ENCODE measurements at regions not wholly inside any gene's neighbourhood (a gene's known extent, or its start where the extent isn't known, plus 50 kb on each side); places are given as distances from the start of the nearest gene placed in this dataset.
"Not testable (repeated sequence)": the region's sequence is repeated elsewhere in the genome, so short reads cannot be mapped to it uniquely, and the experiment has no call there.

DNA sequence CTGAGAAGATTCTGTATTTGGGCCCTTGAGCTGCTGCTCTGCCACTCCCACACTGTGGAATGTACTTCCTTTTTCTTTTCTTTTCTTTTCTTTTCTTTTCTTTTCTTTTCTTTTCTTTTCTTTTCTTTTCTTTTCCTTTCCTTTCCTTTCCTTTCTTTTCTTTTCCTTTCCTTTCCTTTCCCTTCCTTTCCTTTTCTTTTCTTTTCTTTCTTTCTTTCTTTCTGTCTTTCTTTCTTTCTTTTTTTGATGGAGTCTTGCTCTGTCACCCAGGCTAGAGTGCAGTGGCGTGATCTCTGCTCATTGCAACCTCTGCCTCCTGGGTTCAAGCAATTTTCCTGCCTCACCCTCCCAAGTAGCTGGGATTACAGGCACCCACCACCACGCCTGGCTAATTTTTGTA, 89.8 kb downstream of the DNAAF6 start:
- H3K9me3 ChIP-seq; H3K27me3 ChIP-seq; H3K4me1 ChIP-seq; H3K4me3 ChIP-seq; DNase-seq; intact Hi-C loops (cut with DNase I; ENCODE audit: low total_unique reads); H3K27ac ChIP-seq; H3K36me3 ChIP-seq (ENCODE audit: low read depth, missing control alignments): not testable (repeated sequence)
- 88 to 100% methylated on average over 1 to 2 of the region's 2 CpGs for WGBS, 2 donors

DNA sequence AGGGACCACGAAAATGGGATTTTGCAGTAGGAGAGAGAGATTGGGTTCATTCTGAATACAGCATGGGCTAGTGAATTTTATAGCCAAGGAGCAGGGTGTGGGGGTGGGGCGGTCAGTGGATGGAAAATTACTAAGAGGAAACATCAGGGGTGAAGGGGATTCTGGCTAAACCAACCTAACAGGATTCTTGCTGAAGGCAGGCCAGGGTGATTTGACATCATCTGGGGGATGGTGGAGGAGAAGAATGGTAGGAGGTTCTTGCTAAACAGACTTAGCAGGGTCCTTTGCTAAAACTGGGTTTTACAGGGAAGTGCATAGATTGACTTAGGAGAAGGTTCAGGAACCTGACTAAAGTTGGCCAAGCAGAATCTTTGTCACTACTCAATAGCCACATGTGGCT, 91.9 kb downstream of the DNAAF6 start:
- no peak for DNase-seq
- intact Hi-C loops (cut with DNase I; ENCODE audit: low total_unique reads): no loop called here
- H3K9me3 ChIP-seq: no peaks in the 10 kb centered on the region
- H3K4me1 ChIP-seq: no peaks in the 10 kb centered on the region
- H3K36me3 ChIP-seq (ENCODE audit: low read depth, missing control alignments): no peaks in the 10 kb centered on the region
- no peak for TF ChIP-seq POLR2A (IDR thresholded peaks at IDR 0.05)
- TF ChIP-seq, protein P1, sequence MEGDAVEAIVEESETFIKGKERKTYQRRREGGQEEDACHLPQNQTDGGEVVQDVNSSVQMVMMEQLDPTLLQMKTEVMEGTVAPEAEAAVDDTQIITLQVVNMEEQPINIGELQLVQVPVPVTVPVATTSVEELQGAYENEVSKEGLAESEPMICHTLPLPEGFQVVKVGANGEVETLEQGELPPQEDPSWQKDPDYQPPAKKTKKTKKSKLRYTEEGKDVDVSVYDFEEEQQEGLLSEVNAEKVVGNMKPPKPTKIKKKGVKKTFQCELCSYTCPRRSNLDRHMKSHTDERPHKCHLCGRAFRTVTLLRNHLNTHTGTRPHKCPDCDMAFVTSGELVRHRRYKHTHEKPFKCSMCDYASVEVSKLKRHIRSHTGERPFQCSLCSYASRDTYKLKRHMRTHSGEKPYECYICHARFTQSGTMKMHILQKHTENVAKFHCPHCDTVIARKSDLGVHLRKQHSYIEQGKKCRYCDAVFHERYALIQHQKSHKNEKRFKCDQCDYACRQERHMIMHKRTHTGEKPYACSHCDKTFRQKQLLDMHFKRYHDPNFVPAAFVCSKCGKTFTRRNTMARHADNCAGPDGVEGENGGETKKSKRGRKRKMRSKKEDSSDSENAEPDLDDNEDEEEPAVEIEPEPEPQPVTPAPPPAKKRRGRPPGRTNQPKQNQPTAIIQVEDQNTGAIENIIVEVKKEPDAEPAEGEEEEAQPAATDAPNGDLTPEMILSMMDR (IDR thresholded peaks at IDR 0.05): no peak
- H3K27me3 ChIP-seq: no peaks in the 10 kb centered on the region
- 80 to 96% methylated on average over 2 of the region's 2 CpGs for WGBS, 2 donors
- no peak overlapping the region for H3K4me3 ChIP-seq
- H3K27ac ChIP-seq: no peak overlapping the region

DNA sequence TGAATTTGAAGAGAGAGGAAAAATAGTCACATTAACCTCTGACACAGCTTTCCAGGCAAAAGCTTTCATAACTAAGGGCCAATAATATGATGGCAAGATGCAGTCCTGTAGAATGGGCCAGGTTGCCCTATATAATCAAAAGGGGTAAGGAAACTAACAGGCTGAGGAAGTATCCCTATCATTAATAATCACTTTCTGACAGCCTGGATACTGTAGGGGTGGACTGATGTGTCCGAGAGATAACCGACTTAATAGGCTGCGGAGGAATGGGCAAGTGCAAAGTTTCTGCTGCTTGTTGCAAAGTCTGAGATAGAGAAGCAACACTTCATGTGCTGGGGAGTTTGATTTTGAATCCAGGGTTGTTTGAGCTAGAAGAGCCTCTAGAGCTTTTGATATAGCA, 94.8 kb downstream of the DNAAF6 start:
- H3K4me3 ChIP-seq: no peak overlapping the region
- H3K36me3 ChIP-seq (ENCODE audit: low read depth, missing control alignments): no peaks in the 10 kb centered on the region
- H3K27ac ChIP-seq: no peak overlapping the region
- 74% methylated on average over 3 of the region's 3 CpGs; no CpG with 5 or more reads in 1 of the 2 donors for WGBS, 2 donors
- TF ChIP-seq, protein P1 (IDR thresholded peaks at IDR 0.05): no peak
- TF ChIP-seq POLR2A (IDR thresholded peaks at IDR 0.05): no peak
- intact Hi-C loops (cut with DNase I; ENCODE audit: low total_unique reads): no loop called here
- no peak for DNase-seq
- no peaks in the 10 kb centered on the region for H3K9me3 ChIP-seq
- no peaks in the 10 kb centered on the region for H3K27me3 ChIP-seq
- H3K4me1 ChIP-seq: no peaks in the 10 kb centered on the region

DNA sequence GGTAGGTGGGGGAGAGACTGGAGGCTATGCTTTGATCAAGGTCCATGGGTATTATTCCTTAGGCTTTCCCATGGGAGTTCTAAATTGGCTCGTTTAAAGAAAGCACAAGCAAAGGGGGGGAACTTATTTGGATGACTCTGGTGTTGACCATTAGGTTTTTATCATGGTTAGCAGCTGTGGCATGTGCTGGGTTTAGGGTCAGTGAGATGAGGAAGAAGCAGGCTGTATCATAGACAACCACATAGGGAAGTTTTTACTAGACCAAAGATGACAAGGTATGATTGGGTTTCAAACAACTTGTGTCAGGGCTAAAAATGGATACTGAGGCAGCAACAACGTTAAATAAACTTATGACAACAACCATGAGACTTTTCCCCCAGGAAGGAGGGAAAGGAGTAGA, 97.7 kb downstream of the DNAAF6 start:
- no peaks in the 10 kb centered on the region for H3K9me3 ChIP-seq
- no peaks in the 10 kb centered on the region for H3K27me3 ChIP-seq
- DNase-seq: no peak
- TF ChIP-seq, protein P1 (IDR thresholded peaks at IDR 0.05): no peak
- no peak for TF ChIP-seq POLR2A (IDR thresholded peaks at IDR 0.05)
- intact Hi-C loops (cut with DNase I; ENCODE audit: low total_unique reads): no loop called here
- no peak overlapping the region for H3K4me3 ChIP-seq
- H3K27ac ChIP-seq: no peak overlapping the region
- no peaks in the 10 kb centered on the region for H3K4me1 ChIP-seq
- no peaks in the 10 kb centered on the region for H3K36me3 ChIP-seq (ENCODE audit: low read depth, missing control alignments)
- 55 to 68% methylated on average over 2 of the region's 2 CpGs for WGBS, 2 donors

DNA sequence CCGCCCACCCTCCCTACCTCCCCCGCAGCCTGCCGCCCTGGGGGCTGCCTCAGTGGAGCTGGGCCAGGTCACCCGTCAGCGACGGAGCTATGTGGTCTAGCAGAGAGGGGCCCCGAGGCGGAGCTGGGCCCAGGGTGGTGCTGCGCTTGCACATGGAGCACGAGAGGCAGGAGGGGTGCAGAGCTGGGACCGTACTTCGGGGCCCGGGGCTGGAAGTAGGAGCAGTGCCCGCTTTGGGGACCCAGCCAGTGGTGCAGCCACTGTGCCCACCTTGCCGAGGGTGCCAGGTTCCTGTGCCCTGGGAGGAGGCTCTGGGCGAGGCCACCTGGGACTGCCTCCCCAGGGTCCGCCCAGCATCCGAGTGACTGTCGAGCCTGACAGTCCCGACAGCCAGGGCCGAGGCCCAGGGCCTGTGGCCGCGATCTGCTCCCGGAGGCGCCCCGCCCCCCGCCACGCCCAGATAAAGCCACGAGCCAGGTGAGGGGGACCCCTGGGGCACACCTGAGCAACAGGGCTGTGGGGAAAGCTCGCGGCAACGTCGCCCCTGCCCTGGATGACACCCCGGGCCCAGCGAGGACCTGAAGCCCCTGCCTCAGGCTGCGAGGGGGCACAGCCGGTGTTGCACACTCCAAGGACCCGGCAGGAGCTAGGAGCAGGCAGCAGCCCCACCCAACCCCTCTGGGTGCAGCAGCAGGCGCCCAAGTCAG, 117.5 kb downstream of the DNAAF6 start:
- WGBS, 2 donors: 29% methylated on average over 9 of the region's 39 CpGs; no CpG with 5 or more reads in 1 of the 2 donors
- Histone ChIP-seq H3K36me3 (ENCODE audit: low read depth, missing control alignments) (no peaks in the 10 kb centered on the region), H3K4me1 (no peaks in the 10 kb centered on the region), H3K27me3 (no peaks in the 10 kb centered on the region), H3K9me3 (no peaks in the 10 kb centered on the region), H3K4me3 (no peak overlapping the region), H3K27ac (no peak overlapping the region)
- intact Hi-C loops (cut with DNase I; ENCODE audit: low total_unique reads): no loop called here
- TF ChIP-seq, protein P1 (IDR thresholded peaks at IDR 0.05): no peak
- TF ChIP-seq POLR2A (IDR thresholded peaks at IDR 0.05): no peak
- no peak for DNase-seq
